SKM-1 treated with dmso at 0.1 percent for 144 hours (cell line): ENCODE measurements at regions not wholly inside any gene's neighbourhood (a gene's known extent, or its start where the extent isn't known, plus 50 kb on each side); places are given as distances from the start of the nearest gene placed in this dataset.

Source experiments
- DNase-seq: peaks from one replicate; lab custom pipeline; 2025; ENCODE audit not compliant: unreplicated experiment; lab: John Stamatoyannopoulos, UW

GRCh38 chr16:73713251-73713650 lies 583.4 kb upstream of the PSMD7 start:
- DNase-seq = no peak

GRCh38 chr16:73711406-73712080 lies 585.1 kb upstream of the PSMD7 start:
- DNase-seq = no peak

- no peak for DNase-seq
Measured at GRCh38 chr16:73710526-73710925, 586.1 kb upstream of the PSMD7 start.

GRCh38 chr16:73707863-73708262 lies 588.8 kb upstream of the PSMD7 start:
- no peak for DNase-seq

- no peak for DNase-seq
Measured at GRCh38 chr16:73703891-73704290, 592.7 kb upstream of the PSMD7 start.

- no peak for DNase-seq
Measured at GRCh38 chr16:73697336-73697735, 599.3 kb upstream of the PSMD7 start.

- no peak for DNase-seq
Measured at GRCh38 chr16:73692861-73693260, 603.8 kb upstream of the PSMD7 start.

- DNase-seq = no peak
Measured at GRCh38 chr16:73683804-73684203, 612.8 kb upstream of the PSMD7 start.

- no peak for DNase-seq
Measured at GRCh38 chr16:73672135-73672534, 624.2 kb upstream of the ZFHX3 start.

GRCh38 chr16:73670836-73671820 lies 623.2 kb upstream of the ZFHX3 start:
- DNase-seq = no peak

- no peak for DNase-seq
Measured at GRCh38 chr16:73669535-73670274, 621.8 kb upstream of the ZFHX3 start.

GRCh38 chr16:73663720-73664119 lies 615.8 kb upstream of the ZFHX3 start:
- no peak for DNase-seq

GRCh38 chr16:73636196-73636595 lies 588.3 kb upstream of the ZFHX3 start:
- no peak for DNase-seq

GRCh38 chr16:73629011-73629410 lies 581.1 kb upstream of the ZFHX3 start:
- DNase-seq = no peak

- DNase-seq = no peak
Measured at GRCh38 chr16:73617738-73618137, 569.8 kb upstream of the ZFHX3 start.

- no peak for DNase-seq
Measured at GRCh38 chr16:73616770-73617169, 568.8 kb upstream of the ZFHX3 start.

- DNase-seq = no peak
Measured at GRCh38 chr16:73616166-73616753, 568.3 kb upstream of the ZFHX3 start.

GRCh38 chr16:73615071-73615940 lies 567.4 kb upstream of the ZFHX3 start:
- no peak for DNase-seq

GRCh38 chr16:73614131-73614530 lies 566.2 kb upstream of the ZFHX3 start:
- DNase-seq = no peak

- no peak for DNase-seq
Measured at GRCh38 chr16:73610605-73611156, 562.8 kb upstream of the ZFHX3 start.
